Hematopoietic multipotent progenitor cell treated with erythropoietin and hydrocortisone succinate and interleukin-3 and kit ligand, for 4 days (in vitro differentiated cells): ENCODE measurements at regions not wholly inside any gene's neighbourhood (a gene's known extent, or its start where the extent isn't known, plus 50 kb on each side); places are given as distances from the start of the nearest gene placed in this dataset.

Experiments used
- DNase-seq: peaks from one replicate; pipeline ENCODE4 v3.0.0-alpha.2; 2015

GRCh38 chr13:90116121-90116520 lies 1231.4 kb upstream of the MIR17HG start:
- DNase-seq, result no peak

DNA sequence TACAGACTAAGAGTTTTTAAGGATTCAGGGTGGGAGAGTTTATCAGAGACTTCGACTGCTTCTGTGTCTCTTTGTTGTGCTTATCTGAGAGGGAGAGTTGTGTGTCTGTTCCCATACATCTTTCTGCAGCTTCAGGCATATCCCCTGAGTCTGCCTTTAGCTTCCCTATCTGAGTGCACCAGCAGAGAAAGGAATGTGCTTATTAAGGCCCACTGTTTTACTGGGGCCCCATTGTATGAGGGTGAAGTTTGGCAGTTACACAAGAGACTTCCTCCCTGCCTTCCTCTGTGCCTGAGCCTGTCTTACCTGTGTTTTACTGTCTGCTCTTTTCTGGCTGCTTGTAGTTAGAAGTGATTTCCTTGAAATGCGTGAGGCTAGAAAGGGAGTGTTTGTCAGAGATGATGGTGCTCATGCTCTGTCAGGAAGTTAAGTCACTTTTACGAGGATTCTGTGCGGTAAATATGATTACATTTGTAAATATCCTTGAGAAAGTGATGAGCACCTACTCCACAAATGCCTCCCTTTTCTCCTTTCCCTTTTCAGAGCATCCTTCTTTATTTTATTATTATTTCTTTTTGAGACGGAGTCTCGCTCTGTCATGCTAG lies 1228.9 kb upstream of the MIR17HG start:
- peak; percentile 0 for DNase-seq

GRCh38 chr13:90120026-90120425 lies 1227.5 kb upstream of the MIR17HG start:
- no peak for DNase-seq

- DNase-seq, result no peak
Measured at GRCh38 chr13:90121784-90122183, 1225.7 kb upstream of the MIR17HG start.

- no peak for DNase-seq
Measured at GRCh38 chr13:90122531-90122930, 1225.0 kb upstream of the MIR17HG start.

- no peak for DNase-seq
Measured at GRCh38 chr13:90135558-90135957, 1211.9 kb upstream of the MIR17HG start.

GRCh38 chr13:90142251-90142650 lies 1205.2 kb upstream of the MIR17HG start:
- peak; percentile 16 for DNase-seq

GRCh38 chr13:90154311-90154960 lies 1193.1 kb upstream of the MIR17HG start:
- no peak for DNase-seq

DNA sequence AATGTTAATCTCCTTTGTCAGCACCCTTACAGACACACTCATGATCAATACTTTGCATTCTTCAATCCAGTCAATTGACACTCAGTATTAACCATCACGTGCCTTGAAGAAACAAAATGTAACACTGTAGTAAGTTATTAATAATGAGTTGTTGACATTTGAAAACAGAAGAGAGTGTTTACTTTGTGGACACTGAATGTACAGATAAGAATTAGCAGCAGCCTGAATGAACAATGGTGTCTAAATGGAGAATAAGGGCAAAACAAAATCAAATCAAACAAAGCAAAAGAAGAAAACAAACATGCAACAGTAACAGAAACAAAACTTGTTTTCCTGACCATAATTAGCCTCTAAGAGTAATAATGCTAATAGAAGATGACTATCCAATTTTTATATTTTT lies 1191.1 kb upstream of the MIR17HG start:
- DNase-seq, result no peak

GRCh38 chr13:90168953-90169352 lies 1178.5 kb upstream of the MIR17HG start:
- DNase-seq, result no peak

GRCh38 chr13:90170208-90170607 lies 1177.3 kb upstream of the MIR17HG start:
- DNase-seq, result no peak

GRCh38 chr13:90171649-90172048 lies 1175.8 kb upstream of the MIR17HG start:
- DNase-seq, result peak; percentile 10

- DNase-seq, result no peak
Measured at GRCh38 chr13:90177512-90177911, 1170.0 kb upstream of the MIR17HG start.

DNA sequence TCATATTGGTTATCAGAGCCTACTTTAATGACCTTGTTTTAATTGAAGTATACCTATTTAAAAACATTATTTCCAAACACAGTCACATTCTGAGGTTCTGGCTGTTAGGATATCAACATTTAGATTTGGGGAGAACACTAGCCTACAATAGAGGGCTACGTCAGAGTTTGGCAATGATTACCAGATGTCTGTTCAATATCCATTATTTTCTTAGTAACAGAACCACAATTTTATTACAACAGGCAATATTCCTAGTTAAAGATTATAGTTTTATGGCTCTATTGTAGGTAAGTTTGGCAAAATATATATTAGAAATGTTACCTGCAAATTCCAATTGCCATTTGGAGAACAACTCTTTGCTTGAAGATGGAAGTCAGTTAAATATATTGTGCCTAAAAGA lies 1163.1 kb upstream of the MIR17HG start:
- DNase-seq, result no peak

- no peak for DNase-seq
Measured at GRCh38 chr13:90185734-90186133, 1161.8 kb upstream of the MIR17HG start.

GRCh38 chr13:90187478-90188350 lies 1159.8 kb upstream of the MIR17HG start:
- DNase-seq, result no peak

- no peak for DNase-seq
Measured at GRCh38 chr13:90188351-90188636, 1159.2 kb upstream of the MIR17HG start.

- DNase-seq, result no peak
Measured at GRCh38 chr13:90197722-90198121, 1149.8 kb upstream of the MIR17HG start.

DNA sequence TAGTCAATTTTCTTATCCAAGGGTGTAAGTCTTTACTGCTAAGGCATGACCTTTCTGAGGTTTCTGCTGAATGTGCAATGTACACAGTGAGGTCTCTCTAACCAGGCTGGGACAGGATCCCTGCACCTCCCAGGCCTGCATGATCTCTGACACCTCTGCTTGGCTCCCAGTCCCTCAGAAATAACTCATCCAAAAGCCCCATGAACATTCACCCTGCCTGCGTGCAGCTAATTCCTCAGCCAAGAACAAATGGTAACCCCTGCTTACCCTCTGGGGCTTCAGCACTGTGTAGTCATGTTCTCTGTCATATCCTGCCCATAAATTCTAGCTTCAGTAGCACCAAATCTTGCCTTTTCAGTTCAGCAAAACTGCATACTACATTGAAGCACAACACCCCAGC lies 1146.3 kb upstream of the MIR17HG start:
- DNase-seq, result no peak

DNA sequence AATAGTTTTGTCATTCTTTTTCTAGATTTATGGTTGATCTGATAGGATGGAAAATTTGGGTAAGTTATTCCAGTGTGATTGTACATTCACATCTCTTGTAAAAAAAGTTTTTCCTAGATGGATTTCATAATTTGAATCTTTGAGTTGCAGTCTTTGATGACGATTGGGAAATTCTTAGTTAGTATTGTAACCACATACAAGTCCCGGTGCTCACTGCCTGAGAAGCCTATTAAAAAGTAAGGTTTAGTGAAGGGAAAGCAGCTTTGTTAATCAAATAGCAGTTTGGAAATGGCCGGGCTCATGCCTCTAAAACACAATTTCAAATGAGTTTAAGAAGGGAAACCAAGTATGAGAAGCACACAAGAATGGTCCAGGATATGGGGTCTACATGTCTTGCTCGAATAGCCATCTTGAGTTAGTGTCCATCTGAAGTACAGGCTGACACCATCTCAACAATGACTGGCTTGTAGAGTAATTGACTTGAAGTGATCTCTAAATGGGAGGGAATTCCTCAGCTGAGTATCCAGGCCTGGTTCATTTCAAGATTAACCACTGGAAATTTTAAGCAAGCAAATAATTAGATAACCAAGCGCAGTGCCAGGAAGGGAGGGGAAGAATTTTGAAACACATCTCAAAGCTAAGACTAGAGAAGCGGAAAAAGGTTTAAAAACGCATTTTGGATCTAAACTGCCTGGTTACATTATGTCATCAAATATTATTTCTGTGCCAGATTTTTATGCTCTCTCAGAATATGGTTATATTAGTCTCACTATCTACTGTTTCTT lies 1145.6 kb upstream of the MIR17HG start:
- DNase-seq, result no peak

- DNase-seq, result no peak
Measured at GRCh38 chr13:90205081-90205480, 1142.4 kb upstream of the MIR17HG start.

GRCh38 chr13:90205911-90206310 lies 1141.6 kb upstream of the MIR17HG start:
- no peak for DNase-seq

DNA sequence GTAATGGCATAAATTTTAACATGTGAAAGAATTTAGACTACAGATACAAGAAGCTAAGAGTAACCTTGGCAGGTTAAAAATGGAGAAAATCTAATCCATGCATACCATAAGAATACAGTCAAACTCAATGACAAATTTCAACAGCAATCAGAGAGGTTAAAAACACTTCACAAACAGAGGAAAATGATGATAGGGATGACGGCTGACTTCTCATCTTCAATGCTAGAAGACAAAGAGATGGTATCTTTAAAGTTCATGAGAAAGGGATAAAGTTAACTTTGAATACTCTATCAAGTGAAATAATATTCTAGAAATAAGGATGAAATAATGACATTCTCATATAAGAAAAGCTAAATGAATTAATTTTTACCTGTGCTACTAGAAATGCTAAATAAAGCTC lies 1130.2 kb upstream of the MIR17HG start:
- no peak for DNase-seq
